Calu3 (cell line): ENCODE measurements at regions not wholly inside any gene's neighbourhood (a gene's known extent, or its start where the extent isn't known, plus 50 kb on each side); places are given as distances from the start of the nearest gene placed in this dataset.

ENCODE experiments used
- BruUV-seq: library from RNA; stranded (reverse); fragments of 400-500 nt; replicated peaks from 2 replicates; lab custom pipeline; 2021; lab: Mats Ljungman, UMichigan
- CTCF ChIA-PET: fragments of 300-600 bp; sonication (Branson Sonifier 250); formaldehyde crosslinking; loops from one replicate; lab custom pipeline; 2022; ENCODE audit warnings: antibody characterized with exemption; lab: Charles Lee
- DNase-seq: peaks from one replicate; pipeline ENCODE4 v3.0.0; 2022
- H3K27ac Mint-ChIP-seq: one replicate; pipeline ENCODE4 v1.8.0; 2022; ENCODE audit warnings: mixed read lengths; ENCODE audit not compliant: unreplicated experiment
- H3K27me3 Mint-ChIP-seq: one replicate; pipeline ENCODE4 v1.8.0; 2022; ENCODE audit warnings: mixed read lengths; ENCODE audit not compliant: unreplicated experiment
- H3K36me3 Mint-ChIP-seq: one replicate; pipeline ENCODE4 v1.8.0; 2022; ENCODE audit warnings: mild to moderate bottlenecking, moderate library complexity, mixed read lengths; ENCODE audit not compliant: insufficient read depth, unreplicated experiment
- H3K4me1 Mint-ChIP-seq: one replicate; pipeline ENCODE4 v1.8.0; 2022; ENCODE audit warnings: mild to moderate bottlenecking, low read depth, mixed read lengths; ENCODE audit not compliant: unreplicated experiment
- H3K4me3 Mint-ChIP-seq: one replicate; pipeline ENCODE4 v1.8.0; 2022; ENCODE audit warnings: mild to moderate bottlenecking, low read depth, moderate library complexity, mixed read lengths; ENCODE audit not compliant: unreplicated experiment
- H3K9me3 Mint-ChIP-seq: one replicate; pipeline ENCODE4 v1.8.0; 2022; ENCODE audit warnings: low read depth, mixed read lengths; ENCODE audit not compliant: unreplicated experiment
- intact Hi-C: fragments of 100-400 bp; cut with micrococcal nuclease; formaldehyde crosslinking; loops from one replicate; pipeline ENCODE4 v1.10.0; 2022; ENCODE audit not compliant: unreplicated experiment
- TF ChIP-seq, protein P1 (sequence below): fragments of 200-600 bp; IDR thresholded peaks from one replicate; pipeline ENCODE4 v1.8.0; 2022; ENCODE audit warnings: antibody characterized with exemption; ENCODE audit not compliant: unreplicated experiment

GRCh38 chr6:102670735-102671134 is 1277.2 kb downstream of the GRIK2 start:
- Mint-ChIP-seq H3K36me3 (no peaks in the 10 kb centered on the region), H3K4me3 (no peak overlapping the region), H3K27me3 (no peaks in the 10 kb centered on the region), H3K27ac (no peak overlapping the region), H3K9me3 (no peaks in the 10 kb centered on the region), H3K4me1 (no peaks in the 10 kb centered on the region)
- intact Hi-C loops, result no loop called here
- TF ChIP-seq, protein P1, sequence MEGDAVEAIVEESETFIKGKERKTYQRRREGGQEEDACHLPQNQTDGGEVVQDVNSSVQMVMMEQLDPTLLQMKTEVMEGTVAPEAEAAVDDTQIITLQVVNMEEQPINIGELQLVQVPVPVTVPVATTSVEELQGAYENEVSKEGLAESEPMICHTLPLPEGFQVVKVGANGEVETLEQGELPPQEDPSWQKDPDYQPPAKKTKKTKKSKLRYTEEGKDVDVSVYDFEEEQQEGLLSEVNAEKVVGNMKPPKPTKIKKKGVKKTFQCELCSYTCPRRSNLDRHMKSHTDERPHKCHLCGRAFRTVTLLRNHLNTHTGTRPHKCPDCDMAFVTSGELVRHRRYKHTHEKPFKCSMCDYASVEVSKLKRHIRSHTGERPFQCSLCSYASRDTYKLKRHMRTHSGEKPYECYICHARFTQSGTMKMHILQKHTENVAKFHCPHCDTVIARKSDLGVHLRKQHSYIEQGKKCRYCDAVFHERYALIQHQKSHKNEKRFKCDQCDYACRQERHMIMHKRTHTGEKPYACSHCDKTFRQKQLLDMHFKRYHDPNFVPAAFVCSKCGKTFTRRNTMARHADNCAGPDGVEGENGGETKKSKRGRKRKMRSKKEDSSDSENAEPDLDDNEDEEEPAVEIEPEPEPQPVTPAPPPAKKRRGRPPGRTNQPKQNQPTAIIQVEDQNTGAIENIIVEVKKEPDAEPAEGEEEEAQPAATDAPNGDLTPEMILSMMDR, result no peak
- CTCF ChIA-PET, result no interaction called here
- no TSS peak for BruUV-seq
- no peak for DNase-seq

GRCh38 chr6:102662851-102663250 is 1269.3 kb downstream of the GRIK2 start:
- TF ChIP-seq, protein P1, result no peak
- BruUV-seq, result no TSS peak
- no peak for DNase-seq
- no peak overlapping the region for H3K27ac Mint-ChIP-seq
- no peaks in the 10 kb centered on the region for H3K9me3 Mint-ChIP-seq
- intact Hi-C loops, result no loop called here
- H3K27me3 Mint-ChIP-seq, result no peaks in the 10 kb centered on the region
- no peak overlapping the region for H3K4me3 Mint-ChIP-seq
- no peaks in the 10 kb centered on the region for H3K4me1 Mint-ChIP-seq
- CTCF ChIA-PET, result interaction anchor here (0.6 kb wide), 1 partner anchor 688 kb away, joined by 4 read pairs; no protein-coding TSS in a partner anchor
- no peaks in the 10 kb centered on the region for H3K36me3 Mint-ChIP-seq

- no peak overlapping the region for H3K4me3 Mint-ChIP-seq
- no peaks in the 10 kb centered on the region for H3K4me1 Mint-ChIP-seq
- H3K36me3 Mint-ChIP-seq, result no peaks in the 10 kb centered on the region
- no peak for DNase-seq
- TF ChIP-seq, protein P1, result no peak
- CTCF ChIA-PET, result no interaction called here
- intact Hi-C loops, result no loop called here
- no peak overlapping the region for H3K27ac Mint-ChIP-seq
- H3K27me3 Mint-ChIP-seq, result no peaks in the 10 kb centered on the region
- H3K9me3 Mint-ChIP-seq, result no peaks in the 10 kb centered on the region
- BruUV-seq, result no TSS peak
These were observed 1266.8 kb downstream of the GRIK2 start for GRCh38 chr6:102660303-102660702.

DNA sequence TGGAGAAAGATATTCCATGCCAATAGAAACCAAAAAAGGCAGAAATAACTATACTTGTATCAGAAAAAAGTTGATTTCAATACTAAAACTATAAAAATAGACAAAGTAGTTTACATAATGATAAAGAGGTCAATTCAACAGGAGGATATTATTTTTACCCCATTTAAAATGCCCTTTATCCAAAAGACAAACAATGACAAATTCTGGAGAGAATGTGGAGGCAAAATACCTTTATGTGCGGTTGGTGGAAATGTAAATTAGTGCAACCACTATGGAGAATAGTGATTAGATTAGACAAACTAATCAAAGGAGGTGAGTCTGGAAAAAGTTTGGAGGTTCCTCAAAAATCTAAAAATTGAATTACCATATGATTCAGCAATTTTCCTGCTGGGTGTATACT is 1262.3 kb downstream of the GRIK2 start:
- H3K9me3 Mint-ChIP-seq, result no peaks in the 10 kb centered on the region
- no peaks in the 10 kb centered on the region for H3K4me1 Mint-ChIP-seq
- no peak overlapping the region for H3K27ac Mint-ChIP-seq
- intact Hi-C loops, result no loop called here
- CTCF ChIA-PET, result no interaction called here
- TF ChIP-seq, protein P1, result no peak
- no peaks in the 10 kb centered on the region for H3K27me3 Mint-ChIP-seq
- no peaks in the 10 kb centered on the region for H3K36me3 Mint-ChIP-seq
- H3K4me3 Mint-ChIP-seq, result no peak overlapping the region
- no TSS peak for BruUV-seq
- DNase-seq, result no peak
